ENCODE measurements at regions not wholly inside any gene's neighbourhood (a gene's known extent, or its start where the extent isn't known, plus 50 kb on each side); places are given as distances from the start of the nearest gene placed in this dataset.
"Not testable (repeated sequence)": the region's sequence is repeated elsewhere in the genome, so short reads cannot be mapped to it uniquely, and the experiment has no call there.

DNA sequence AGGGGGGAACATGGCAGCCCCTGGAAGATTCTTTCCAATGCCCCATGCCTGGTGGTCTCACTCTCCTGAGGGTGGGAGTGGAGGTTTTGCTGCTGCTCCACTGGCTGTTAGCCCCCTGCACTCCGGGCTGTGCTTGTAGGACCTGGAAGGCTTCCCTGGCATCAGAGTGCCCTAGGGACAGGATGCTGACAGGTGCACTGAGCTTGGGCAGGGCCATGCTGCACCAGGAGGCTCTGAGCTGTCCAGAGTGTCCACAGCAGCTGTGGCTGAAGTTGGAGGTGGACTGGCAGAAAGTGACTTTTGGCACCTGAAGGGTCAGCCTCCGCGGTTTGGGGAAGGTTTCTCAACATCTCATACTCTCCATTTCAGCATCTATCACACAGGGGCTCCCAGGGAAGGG lies 249.1 kb downstream of the GADD45G start (continued):
- TF ChIP-seq EZH2phosphoT487 (IDR thresholded peaks at IDR 0.05; ENCODE audit: unreplicated experiment) (no peak), STAT1 (IDR thresholded peaks at IDR 0.05; ENCODE audit: unreplicated experiment) (no peak), POLR2AphosphoS5 (IDR thresholded peaks at IDR 0.05; ENCODE audit: low read depth) (no peak), ZNF331 (CRISPR knock-in tag; IDR thresholded peaks at IDR 0.05; ENCODE audit: low read depth) (no peak)

DNA sequence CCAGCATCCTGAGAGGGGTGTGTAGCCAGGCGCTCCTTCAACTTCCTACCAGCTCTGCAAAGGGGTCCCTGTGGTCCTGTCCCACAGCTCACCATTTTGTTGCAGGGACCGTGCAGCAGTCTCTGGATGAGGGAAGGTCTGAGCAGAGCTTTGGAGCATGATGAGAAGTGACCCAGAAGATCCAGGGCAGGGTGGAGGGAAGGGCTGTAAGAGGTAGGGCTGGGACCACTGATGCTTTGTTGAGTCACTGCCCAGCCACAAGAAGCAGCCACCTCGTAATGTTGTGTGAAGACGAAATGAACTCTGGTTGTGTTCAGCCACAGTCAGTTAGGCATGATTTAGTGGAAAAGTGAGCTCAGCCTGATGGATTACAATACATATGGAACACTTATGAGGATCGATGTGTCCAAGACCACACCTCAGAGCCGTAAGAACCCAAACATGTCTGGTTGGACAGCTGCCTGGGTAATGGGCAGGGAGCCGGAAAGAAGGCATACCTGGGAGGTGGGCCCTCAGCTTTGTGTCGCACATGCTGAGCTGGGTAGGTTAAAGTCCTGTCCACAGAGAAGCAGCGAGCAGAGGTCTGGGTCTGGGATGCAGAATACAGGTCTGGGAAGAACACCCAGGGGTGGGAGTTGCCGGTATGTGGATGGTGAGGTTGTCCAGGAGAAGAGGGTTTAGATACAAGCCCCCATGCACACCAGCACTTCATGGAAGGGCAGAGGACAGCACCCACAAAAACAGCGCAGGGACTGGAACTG lies 250.1 kb downstream of the GADD45G start:
- H3K9me2 ChIP-seq (ENCODE audit: insufficient read depth) = no peaks in the 10 kb centered on the region
- Mint-ChIP-seq H3K27ac (no peak overlapping the region), H3K9me3 (0 out of 3 replicates have a peak, but pooled peaks cover 6% of the 10 kb centered on the region), H3K27me3 (ENCODE audit: insufficient read depth, low read depth, poor library complexity) (peaks cover 5% of the 10 kb centered on the region), H3K4me1 (peaks cover 3% of the 10 kb centered on the region; the same call in 2 of the 3 replicates), H3K36me3 (ENCODE audit: low read depth) (no peaks in the 10 kb centered on the region), H3K4me3 (no peak overlapping the region)
- no peaks in the 10 kb centered on the region for H4K20me1 ChIP-seq (replicated peaks; ENCODE audit: insufficient read depth)
- H3K4me3 ChIP-seq = no peak overlapping the region
- no peaks in the 10 kb centered on the region for H3K79me2 ChIP-seq (replicated peaks; ENCODE audit: insufficient read depth)
- no peaks in the 10 kb centered on the region for H3K4me1 ChIP-seq (ENCODE audit: insufficient read depth)
- no peaks in the 10 kb centered on the region for H3F3A ChIP-seq (replicated peaks; ENCODE audit: low read depth)
- no peaks in the 10 kb centered on the region for H3K36me3 ChIP-seq (ENCODE audit: insufficient read depth)
- no peak overlapping the region for H3K4me2 ChIP-seq
- H3K27me3 ChIP-seq (ENCODE audit: insufficient read depth) = no peaks in the 10 kb centered on the region
- TF ChIP-seq ZNF114 (CRISPR knock-in tag; IDR thresholded peaks at IDR 0.05) = no peak
- TF ChIP-seq, protein P1, sequence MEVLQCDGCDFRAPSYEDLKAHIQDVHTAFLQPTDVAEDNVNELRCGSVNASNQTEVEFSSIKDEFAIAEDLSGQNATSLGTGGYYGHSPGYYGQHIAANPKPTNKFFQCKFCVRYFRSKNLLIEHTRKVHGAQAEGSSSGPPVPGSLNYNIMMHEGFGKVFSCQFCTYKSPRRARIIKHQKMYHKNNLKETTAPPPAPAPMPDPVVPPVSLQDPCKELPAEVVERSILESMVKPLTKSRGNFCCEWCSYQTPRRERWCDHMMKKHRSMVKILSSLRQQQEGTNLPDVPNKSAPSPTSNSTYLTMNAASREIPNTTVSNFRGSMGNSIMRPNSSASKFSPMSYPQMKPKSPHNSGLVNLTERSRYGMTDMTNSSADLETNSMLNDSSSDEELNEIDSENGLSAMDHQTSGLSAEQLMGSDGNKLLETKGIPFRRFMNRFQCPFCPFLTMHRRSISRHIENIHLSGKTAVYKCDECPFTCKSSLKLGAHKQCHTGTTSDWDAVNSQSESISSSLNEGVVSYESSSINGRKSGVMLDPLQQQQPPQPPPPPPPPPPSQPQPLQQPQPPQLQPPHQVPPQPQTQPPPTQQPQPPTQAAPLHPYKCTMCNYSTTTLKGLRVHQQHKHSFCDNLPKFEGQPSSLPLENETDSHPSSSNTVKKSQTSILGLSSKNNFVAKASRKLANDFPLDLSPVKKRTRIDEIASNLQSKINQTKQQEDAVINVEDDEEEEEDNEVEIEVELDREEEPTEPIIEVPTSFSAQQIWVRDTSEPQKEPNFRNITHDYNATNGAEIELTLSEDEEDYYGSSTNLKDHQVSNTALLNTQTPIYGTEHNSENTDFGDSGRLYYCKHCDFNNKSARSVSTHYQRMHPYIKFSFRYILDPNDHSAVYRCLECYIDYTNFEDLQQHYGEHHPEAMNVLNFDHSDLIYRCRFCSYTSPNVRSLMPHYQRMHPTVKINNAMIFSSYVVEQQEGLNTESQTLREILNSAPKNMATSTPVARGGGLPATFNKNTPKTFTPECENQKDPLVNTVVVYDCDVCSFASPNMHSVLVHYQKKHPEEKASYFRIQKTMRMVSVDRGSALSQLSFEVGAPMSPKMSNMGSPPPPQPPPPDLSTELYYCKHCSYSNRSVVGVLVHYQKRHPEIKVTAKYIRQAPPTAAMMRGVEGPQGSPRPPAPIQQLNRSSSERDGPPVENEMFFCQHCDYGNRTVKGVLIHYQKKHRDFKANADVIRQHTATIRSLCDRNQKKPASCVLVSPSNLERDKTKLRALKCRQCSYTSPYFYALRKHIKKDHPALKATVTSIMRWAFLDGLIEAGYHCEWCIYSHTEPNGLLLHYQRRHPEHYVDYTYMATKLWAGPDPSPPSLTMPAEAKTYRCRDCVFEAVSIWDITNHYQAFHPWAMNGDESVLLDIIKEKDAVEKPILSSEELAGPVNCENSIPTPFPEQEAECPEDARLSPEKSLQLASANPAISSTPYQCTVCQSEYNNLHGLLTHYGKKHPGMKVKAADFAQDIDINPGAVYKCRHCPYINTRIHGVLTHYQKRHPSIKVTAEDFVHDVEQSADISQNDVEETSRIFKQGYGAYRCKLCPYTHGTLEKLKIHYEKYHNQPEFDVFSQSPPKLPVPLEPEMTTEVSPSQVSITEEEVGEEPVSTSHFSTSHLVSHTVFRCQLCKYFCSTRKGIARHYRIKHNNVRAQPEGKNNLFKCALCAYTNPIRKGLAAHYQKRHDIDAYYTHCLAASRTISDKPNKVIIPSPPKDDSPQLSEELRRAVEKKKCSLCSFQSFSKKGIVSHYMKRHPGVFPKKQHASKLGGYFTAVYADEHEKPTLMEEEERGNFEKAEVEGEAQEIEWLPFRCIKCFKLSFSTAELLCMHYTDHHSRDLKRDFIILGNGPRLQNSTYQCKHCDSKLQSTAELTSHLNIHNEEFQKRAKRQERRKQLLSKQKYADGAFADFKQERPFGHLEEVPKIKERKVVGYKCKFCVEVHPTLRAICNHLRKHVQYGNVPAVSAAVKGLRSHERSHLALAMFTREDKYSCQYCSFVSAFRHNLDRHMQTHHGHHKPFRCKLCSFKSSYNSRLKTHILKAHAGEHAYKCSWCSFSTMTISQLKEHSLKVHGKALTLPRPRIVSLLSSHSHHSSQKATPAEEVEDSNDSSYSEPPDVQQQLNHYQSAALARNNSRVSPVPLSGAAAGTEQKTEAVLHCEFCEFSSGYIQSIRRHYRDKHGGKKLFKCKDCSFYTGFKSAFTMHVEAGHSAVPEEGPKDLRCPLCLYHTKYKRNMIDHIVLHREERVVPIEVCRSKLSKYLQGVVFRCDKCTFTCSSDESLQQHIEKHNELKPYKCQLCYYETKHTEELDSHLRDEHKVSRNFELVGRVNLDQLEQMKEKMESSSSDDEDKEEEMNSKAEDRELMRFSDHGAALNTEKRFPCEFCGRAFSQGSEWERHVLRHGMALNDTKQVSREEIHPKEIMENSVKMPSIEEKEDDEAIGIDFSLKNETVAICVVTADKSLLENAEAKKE (CRISPR knock-in tag; IDR thresholded peaks at IDR 0.05) = no peak
- no peak for TF ChIP-seq EZH2 (IDR thresholded peaks at IDR 0.05; ENCODE audit: low read depth, unreplicated experiment)
- TF ChIP-seq JUNB (IDR thresholded peaks at IDR 0.05; ENCODE audit: unreplicated experiment) = no peak
- no peak for TF ChIP-seq EZH2phosphoT487 (IDR thresholded peaks at IDR 0.05; ENCODE audit: unreplicated experiment)
- no peak for TF ChIP-seq STAT1 (IDR thresholded peaks at IDR 0.05; ENCODE audit: unreplicated experiment)
- TF ChIP-seq POLR2AphosphoS5 (IDR thresholded peaks at IDR 0.05; ENCODE audit: low read depth) = no peak
- no peak for TF ChIP-seq NANOG (IDR thresholded peaks at IDR 0.05; ENCODE audit: borderline replicate concordance)
- H2AFZ ChIP-seq = no peak overlapping the region
- ATAC-seq = no peak
- H3K27ac ChIP-seq (ENCODE audit: low read depth) = no peak overlapping the region
- DNase-seq (ENCODE audit: low spot score) = no peak

GRCh38 chr9:89856296-89856695 lies 251.5 kb downstream of the GADD45G start:
- H3K27me3 ChIP-seq (ENCODE audit: insufficient read depth); H3F3A ChIP-seq (replicated peaks; ENCODE audit: low read depth); H3K4me3 ChIP-seq; H4K20me1 ChIP-seq (replicated peaks; ENCODE audit: insufficient read depth); H3K4me1 ChIP-seq (ENCODE audit: insufficient read depth); H3K27ac Mint-ChIP-seq; H3K4me2 ChIP-seq; H3K27ac ChIP-seq (ENCODE audit: low read depth); H3K27me3 Mint-ChIP-seq (ENCODE audit: insufficient read depth, low read depth, poor library complexity); DNase-seq (ENCODE audit: low spot score); H2AFZ ChIP-seq; H3K36me3 Mint-ChIP-seq (ENCODE audit: low read depth); H3K9me3 Mint-ChIP-seq; ATAC-seq; H3K36me3 ChIP-seq (ENCODE audit: insufficient read depth); H3K79me2 ChIP-seq (replicated peaks; ENCODE audit: insufficient read depth); H3K4me1 Mint-ChIP-seq; H3K4me3 Mint-ChIP-seq; H3K9me2 ChIP-seq (ENCODE audit: insufficient read depth): not testable (repeated sequence)

GRCh38 chr9:89856950-89857349 lies 252.1 kb downstream of the GADD45G start:
- not testable (repeated sequence) for DNase-seq (ENCODE audit: low spot score); H3K4me3 ChIP-seq; H3F3A ChIP-seq (replicated peaks; ENCODE audit: low read depth); H3K27me3 ChIP-seq (ENCODE audit: insufficient read depth); H3K4me1 ChIP-seq (ENCODE audit: insufficient read depth); H2AFZ ChIP-seq; H3K36me3 ChIP-seq (ENCODE audit: insufficient read depth); H3K9me2 ChIP-seq (ENCODE audit: insufficient read depth); H3K27me3 Mint-ChIP-seq (ENCODE audit: insufficient read depth, low read depth, poor library complexity); H3K4me2 ChIP-seq; H3K27ac Mint-ChIP-seq; ATAC-seq; H3K27ac ChIP-seq (ENCODE audit: low read depth); H3K4me3 Mint-ChIP-seq; H3K4me1 Mint-ChIP-seq; H3K9me3 Mint-ChIP-seq; H4K20me1 ChIP-seq (replicated peaks; ENCODE audit: insufficient read depth); H3K79me2 ChIP-seq (replicated peaks; ENCODE audit: insufficient read depth); H3K36me3 Mint-ChIP-seq (ENCODE audit: low read depth)

Measured in GM23338 (cell line).